Glutamatergic neuron (in vitro differentiated cells): ENCODE measurements at regions not wholly inside any gene's neighbourhood (a gene's known extent, or its start where the extent isn't known, plus 50 kb on each side); places are given as distances from the start of the nearest gene placed in this dataset.
"Not testable (repeated sequence)": the region's sequence is repeated elsewhere in the genome, so short reads cannot be mapped to it uniquely, and the experiment has no call there.

Experiments
- DNase-seq: peaks from one replicate; pipeline ENCODE4 v3.0.0; 2022
- H3K27ac Mint-ChIP-seq: one replicate; pipeline ENCODE4 v1.8.0; 2020; ENCODE audit warnings: mild to moderate bottlenecking, mixed read lengths, inconsistent platforms; ENCODE audit not compliant: unreplicated experiment
- H3K27me3 Mint-ChIP-seq: one replicate; pipeline ENCODE4 v1.8.0; 2020; ENCODE audit warnings: mild to moderate bottlenecking, moderate library complexity, mixed read lengths, inconsistent platforms; ENCODE audit not compliant: unreplicated experiment
- H3K36me3 Mint-ChIP-seq: one replicate; pipeline ENCODE4 v1.8.0; 2020; ENCODE audit warnings: mild to moderate bottlenecking, mixed read lengths, inconsistent platforms; ENCODE audit not compliant: unreplicated experiment
- H3K4me1 Mint-ChIP-seq: one replicate; pipeline ENCODE4 v1.8.0; 2020; ENCODE audit warnings: mild to moderate bottlenecking, low read depth, mixed read lengths, inconsistent platforms; ENCODE audit not compliant: unreplicated experiment
- H3K4me3 Mint-ChIP-seq: one replicate; pipeline ENCODE4 v1.8.0; 2020; ENCODE audit warnings: mild to moderate bottlenecking, mixed read lengths, inconsistent platforms; ENCODE audit not compliant: unreplicated experiment
- H3K9me3 Mint-ChIP-seq: one replicate; pipeline ENCODE4 v1.8.0; 2020; ENCODE audit warnings: mild to moderate bottlenecking, moderate library complexity, mixed read lengths, inconsistent platforms; ENCODE audit not compliant: unreplicated experiment
- TF ChIP-seq, protein P1 (sequence below): fragments of 200-600 bp; sonication (generic); IDR thresholded peaks from one replicate; pipeline ENCODE4 v1.5.0; 2021; ENCODE audit not compliant: partially characterized antibody, unreplicated experiment

DNA sequence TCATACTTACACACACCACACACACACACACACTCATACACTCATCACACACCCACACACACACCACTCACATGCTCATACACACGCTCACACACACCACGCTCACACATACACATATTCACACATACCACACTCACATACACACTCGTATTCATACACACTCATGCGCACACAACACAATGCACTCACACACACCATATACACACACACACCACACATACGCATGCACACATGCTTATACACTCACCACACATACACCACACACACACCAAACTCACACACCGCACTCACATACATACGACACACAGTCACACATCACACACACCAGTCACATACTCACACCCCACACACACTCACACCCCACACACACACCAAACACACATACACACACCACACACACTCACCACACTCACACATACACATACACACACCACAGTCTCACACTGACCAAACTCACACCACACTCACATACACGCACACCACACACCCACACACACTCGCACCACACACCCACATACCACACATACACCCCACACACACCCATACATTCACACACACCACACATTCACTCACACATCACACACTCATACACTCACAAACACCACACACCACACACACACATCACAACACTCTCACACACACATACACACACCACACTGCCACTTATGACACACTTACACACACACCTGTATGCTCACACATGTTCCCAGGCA, 88.9 kb downstream of the IRX5 start:
- Mint-ChIP-seq H3K27me3 (peaks cover 5% of the 10 kb centered on the region), H3K4me1 (peaks cover 2% of the 10 kb centered on the region), H3K27ac (no peak overlapping the region), H3K4me3 (no peak overlapping the region), H3K36me3 (peaks cover 9% of the 10 kb centered on the region), H3K9me3 (peaks cover 4% of the 10 kb centered on the region)
- TF ChIP-seq, protein P1, sequence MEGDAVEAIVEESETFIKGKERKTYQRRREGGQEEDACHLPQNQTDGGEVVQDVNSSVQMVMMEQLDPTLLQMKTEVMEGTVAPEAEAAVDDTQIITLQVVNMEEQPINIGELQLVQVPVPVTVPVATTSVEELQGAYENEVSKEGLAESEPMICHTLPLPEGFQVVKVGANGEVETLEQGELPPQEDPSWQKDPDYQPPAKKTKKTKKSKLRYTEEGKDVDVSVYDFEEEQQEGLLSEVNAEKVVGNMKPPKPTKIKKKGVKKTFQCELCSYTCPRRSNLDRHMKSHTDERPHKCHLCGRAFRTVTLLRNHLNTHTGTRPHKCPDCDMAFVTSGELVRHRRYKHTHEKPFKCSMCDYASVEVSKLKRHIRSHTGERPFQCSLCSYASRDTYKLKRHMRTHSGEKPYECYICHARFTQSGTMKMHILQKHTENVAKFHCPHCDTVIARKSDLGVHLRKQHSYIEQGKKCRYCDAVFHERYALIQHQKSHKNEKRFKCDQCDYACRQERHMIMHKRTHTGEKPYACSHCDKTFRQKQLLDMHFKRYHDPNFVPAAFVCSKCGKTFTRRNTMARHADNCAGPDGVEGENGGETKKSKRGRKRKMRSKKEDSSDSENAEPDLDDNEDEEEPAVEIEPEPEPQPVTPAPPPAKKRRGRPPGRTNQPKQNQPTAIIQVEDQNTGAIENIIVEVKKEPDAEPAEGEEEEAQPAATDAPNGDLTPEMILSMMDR, result no peak
- no peak for DNase-seq

DNA sequence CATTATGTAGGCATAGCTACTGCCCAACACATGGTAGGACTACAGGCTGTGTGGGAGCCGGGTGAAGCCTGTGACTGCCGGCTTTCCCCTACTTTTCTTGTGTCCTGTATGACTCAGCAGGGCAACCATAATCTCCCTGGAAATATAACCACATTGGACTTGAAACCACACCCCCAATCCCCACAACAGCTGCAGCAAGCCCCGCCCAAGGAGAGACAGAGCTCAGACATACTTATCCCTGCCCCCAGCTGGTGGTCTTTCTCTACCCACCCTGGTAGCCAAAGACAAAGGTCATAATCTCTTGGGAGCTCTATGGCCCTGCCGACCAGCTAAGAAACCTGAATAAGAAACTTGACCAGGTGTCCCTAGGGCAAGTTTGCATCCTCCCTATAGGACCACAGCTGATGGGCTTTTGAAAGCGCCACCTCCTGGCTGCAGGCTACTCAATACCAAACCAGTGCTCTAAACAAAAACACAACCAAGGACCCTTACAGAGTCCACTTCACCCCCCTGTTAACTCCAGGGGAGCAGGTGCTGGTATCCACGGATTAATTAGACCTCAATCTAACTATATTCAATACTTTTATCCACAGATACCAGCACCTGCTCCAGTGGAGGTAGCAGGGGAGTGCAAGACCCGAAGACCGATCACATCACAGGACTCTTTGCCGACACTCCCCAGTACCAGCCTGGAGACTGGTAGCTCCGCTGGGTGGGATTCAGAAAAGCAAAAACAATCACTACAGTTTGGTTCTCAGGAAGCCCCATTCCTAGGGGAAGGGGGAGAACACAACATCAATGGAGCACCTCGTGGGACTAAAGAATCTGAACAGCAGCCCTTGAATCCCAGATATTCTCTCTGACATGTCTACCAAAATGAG, 91.2 kb downstream of the IRX5 start:
- peaks cover 9% of the 10 kb centered on the region for H3K36me3 Mint-ChIP-seq
- no peak overlapping the region for H3K27ac Mint-ChIP-seq
- no peak for DNase-seq
- no peak overlapping the region for H3K4me3 Mint-ChIP-seq
- H3K9me3 Mint-ChIP-seq, result peaks cover 4% of the 10 kb centered on the region
- H3K4me1 Mint-ChIP-seq, result no peaks in the 10 kb centered on the region
- peaks cover 5% of the 10 kb centered on the region for H3K27me3 Mint-ChIP-seq
- TF ChIP-seq, protein P1, result no peak

DNA sequence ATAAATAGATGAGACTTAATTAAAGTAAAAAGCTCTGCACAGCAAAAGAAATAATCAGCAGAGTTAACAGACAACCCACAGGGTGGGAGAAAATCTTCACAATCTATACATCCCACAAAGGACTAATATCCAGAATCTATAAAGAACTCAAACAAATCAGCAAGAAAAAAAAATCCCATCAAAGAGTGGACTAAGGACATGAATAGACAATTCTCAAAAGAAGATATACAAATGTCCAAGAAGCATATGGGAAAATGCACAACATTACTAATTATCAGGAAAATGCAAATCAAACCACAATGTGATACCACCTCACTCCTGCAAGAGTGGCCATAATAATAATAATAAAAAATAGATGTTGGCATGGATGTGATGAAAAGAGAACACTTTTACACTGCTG, 96.6 kb downstream of the IRX5 start:
- not testable (repeated sequence) for DNase-seq, H3K27me3 Mint-ChIP-seq, H3K36me3 Mint-ChIP-seq, H3K4me3 Mint-ChIP-seq, H3K4me1 Mint-ChIP-seq, H3K27ac Mint-ChIP-seq, H3K9me3 Mint-ChIP-seq

DNA sequence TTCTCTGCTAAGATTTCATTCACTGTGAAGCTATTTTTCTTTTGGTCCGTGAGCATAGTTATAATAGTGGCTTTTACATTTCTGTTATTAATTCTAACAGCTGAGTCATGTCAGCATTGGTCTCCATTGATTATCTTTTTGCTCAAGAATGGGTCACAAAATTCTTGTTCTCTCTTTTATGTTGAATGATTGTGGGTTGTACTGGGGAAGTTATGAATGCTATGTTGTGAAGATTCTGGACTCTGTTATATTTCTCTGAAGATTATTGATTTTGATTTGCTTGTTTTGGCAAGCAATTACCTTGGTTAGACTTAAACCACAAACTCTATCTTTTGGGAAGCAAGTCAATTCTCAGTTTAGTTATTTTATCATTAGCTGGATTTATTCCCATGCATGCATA, 98.8 kb downstream of the IRX5 start:
- peaks cover 1% of the 10 kb centered on the region for H3K27me3 Mint-ChIP-seq
- no peak overlapping the region for H3K4me3 Mint-ChIP-seq
- H3K36me3 Mint-ChIP-seq, result no peaks in the 10 kb centered on the region
- H3K27ac Mint-ChIP-seq, result no peak overlapping the region
- DNase-seq, result no peak
- no peaks in the 10 kb centered on the region for H3K4me1 Mint-ChIP-seq
- H3K9me3 Mint-ChIP-seq, result no peaks in the 10 kb centered on the region
- TF ChIP-seq, protein P1, result no peak

DNA sequence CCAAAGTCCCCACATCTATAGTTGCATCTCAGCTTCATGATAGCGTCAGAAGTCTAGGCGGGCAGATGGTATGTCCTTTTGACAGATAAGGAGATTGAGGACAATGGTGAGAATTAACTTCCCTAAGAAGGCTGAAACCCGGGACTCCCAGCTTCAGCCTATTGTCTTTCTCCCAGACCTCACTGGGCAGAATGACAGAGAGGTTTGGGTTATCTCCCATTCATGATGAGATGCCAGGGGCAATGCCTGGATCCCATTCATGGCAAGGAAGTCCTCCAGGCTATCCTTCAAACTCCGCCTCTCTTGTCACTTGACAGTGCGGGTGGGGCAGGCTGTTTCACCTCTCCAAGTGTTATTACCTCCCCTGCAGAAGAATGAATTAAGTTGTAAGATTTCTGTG, 100.3 kb downstream of the IRX5 start:
- no peak overlapping the region for H3K27ac Mint-ChIP-seq
- peaks cover 2% of the 10 kb centered on the region for H3K9me3 Mint-ChIP-seq
- H3K4me1 Mint-ChIP-seq, result no peaks in the 10 kb centered on the region
- TF ChIP-seq, protein P1, result no peak
- H3K36me3 Mint-ChIP-seq, result no peaks in the 10 kb centered on the region
- H3K4me3 Mint-ChIP-seq, result no peak overlapping the region
- peaks cover 1% of the 10 kb centered on the region for H3K27me3 Mint-ChIP-seq
- no peak for DNase-seq
